GM12878 (cell line): ENCODE measurements at regions not wholly inside any gene's neighbourhood (a gene's known extent, or its start where the extent isn't known, plus 50 kb on each side); places are given as distances from the start of the nearest gene placed in this dataset.

Experiments
- ATAC-seq: fragments of 200-7000 bp; cut with Tn5 transposase; 3 replicates; pipeline ENCODE4 v1.9.1; 2020; ENCODE audit warnings: mild to moderate bottlenecking, moderate library complexity
- BruUV-seq: library from RNA; stranded (reverse); fragments of 400-500 nt; replicated peaks from 2 replicates; lab custom pipeline; 2021; lab: Mats Ljungman, UMichigan
- CTCF ChIA-PET: fragments of 300-600 bp; sonication (Branson Sonifier 250); formaldehyde crosslinking; extraction: SDS; loops from one replicate; lab custom pipeline; 2021; ENCODE audit warnings: inconsistent platforms; lab: Yijun Ruan, JAX
- POLR2A ChIA-PET: fragments of 350-600 bp; formaldehyde crosslinking; extraction: SDS; loops from one replicate; lab custom pipeline; 2021; ENCODE audit warnings: inconsistent platforms; lab: Charles Lee
- RAD21 ChIA-PET: fragments of 300-600 bp; sonication (Branson Sonifier 250); formaldehyde crosslinking; loops from one replicate; lab custom pipeline; 2023; ENCODE audit warnings: antibody characterized with exemption; ENCODE audit not compliant: unreplicated experiment; lab: Charles Lee
- SMC1A ChIA-PET: fragments of 300-600 bp; sonication (Branson Sonifier 250); formaldehyde crosslinking; loops from one replicate; lab custom pipeline; 2023; ENCODE audit not compliant: unreplicated experiment, uncharacterized antibody; lab: Charles Lee
- DNase-seq: peaks from one replicate; pipeline ENCODE4 v3.0.0-alpha.2; 2011; ENCODE audit warnings: low read depth, low spot score
- FAIRE-seq: peaks from 3 replicates; lab custom pipeline; 2011; peaks lifted over from hg19 to GRCh38; lab: Jason Lieb, UNC
- H2AFZ ChIP-seq: 2 replicates; pipeline ENCODE4 v1.6.0; 2011; ENCODE audit warnings: low read depth, low read length, control low read depth; ENCODE audit not compliant: control insufficient read depth
- H3K27ac ChIP-seq: 2 replicates; pipeline ENCODE4 v1.5.1; 2011; ENCODE audit warnings: control low read depth; ENCODE audit not compliant: control insufficient read depth, insufficient read depth
- H3K27me3 ChIP-seq, 2 experiments: replicated peaks in 1 of 2; 2 replicates each; pipeline versions ENCODE4 v1.6.0 to v1.6.1; 2011; ENCODE audit warnings: low read length in 1 of 2; ENCODE audit not compliant: control insufficient read depth in 2 of 2, insufficient read depth in 2 of 2
- H3K36me3 ChIP-seq, 2 experiments: 2 replicates each; pipeline ENCODE4 v1.5.1; 2011; ENCODE audit warnings: low read length in 1 of 2; ENCODE audit not compliant: control insufficient read depth in 2 of 2, insufficient read depth in 2 of 2
- H3K4me1 ChIP-seq: 2 replicates; pipeline ENCODE4 v1.6.1; 2011; ENCODE audit warnings: mild to moderate bottlenecking, low read length, moderate library complexity, mixed read lengths; ENCODE audit not compliant: control insufficient read depth, insufficient read depth
- H3K4me2 ChIP-seq: 2 replicates; pipeline ENCODE4 v1.6.0; 2011; ENCODE audit warnings: control low read depth; ENCODE audit not compliant: control insufficient read depth, insufficient read depth
- H3K4me3 ChIP-seq: fragments of 200-600 bp; sonication (generic); 2 replicates; pipeline ENCODE4 v1.5.1; 2016
- H3K79me2 ChIP-seq: 2 replicates; pipeline ENCODE4 v1.6.0; 2011; ENCODE audit warnings: low read length; ENCODE audit not compliant: control insufficient read depth, insufficient read depth
- H3K9ac ChIP-seq: 2 replicates; pipeline ENCODE4 v1.8.0; 2011; ENCODE audit warnings: low read length, control low read depth, mixed read lengths; ENCODE audit not compliant: control insufficient read depth, insufficient read depth
- H3K9me3 ChIP-seq: replicated peaks from 3 replicates; pipeline ENCODE4 v1.5.1; 2011; ENCODE audit warnings: mild to moderate bottlenecking, low read length; ENCODE audit not compliant: control insufficient read depth, insufficient read depth
- H4K20me1 ChIP-seq: 2 replicates; pipeline ENCODE4 v1.6.0; 2011; ENCODE audit not compliant: control insufficient read depth, insufficient read depth
- BACH1 ChIP-seq: fragments of 450-650 bp; IDR thresholded peaks from 2 replicates; pipeline ENCODE4 v1.6.1; 2017; ENCODE audit warnings: mild to moderate bottlenecking, borderline replicate concordance
- CREB1 ChIP-seq: IDR thresholded peaks from 2 replicates; pipeline ENCODE4 v1.6.1; 2012; ENCODE audit warnings: low read depth, mild to moderate bottlenecking, inconsistent platforms
- E4F1 ChIP-seq: fragments of 450-650 bp; IDR thresholded peaks from 2 replicates; pipeline ENCODE4 v1.6.1; 2018; ENCODE audit warnings: borderline replicate concordance, mild to moderate bottlenecking; ENCODE audit not compliant: partially characterized antibody
- EZH2 ChIP-seq: IDR thresholded peaks from 2 replicates; pipeline ENCODE4 v1.6.1; 2012; ENCODE audit warnings: low read depth, mild to moderate bottlenecking, control low read depth, inconsistent platforms, low read length, borderline replicate concordance; ENCODE audit not compliant: control insufficient read depth
- FOXM1 ChIP-seq: IDR thresholded peaks from 2 replicates; pipeline ENCODE4 v1.6.1; 2012; ENCODE audit warnings: low read depth, mild to moderate bottlenecking, inconsistent platforms, low read length, moderate library complexity
- GATAD2B ChIP-seq: fragments of 450-650 bp; conservative IDR thresholded peaks from 2 replicates; pipeline ENCODE4 v1.6.1; 2017; ENCODE audit warnings: low read depth, mild to moderate bottlenecking, moderate library complexity
- HCFC1 ChIP-seq: fragments of 150-350 bp; IDR thresholded peaks from 2 replicates; pipeline ENCODE4 v1.6.1; 2014; ENCODE audit warnings: low read length
- JUNB ChIP-seq: IDR thresholded peaks from 2 replicates; pipeline ENCODE4 v1.6.1; 2016; ENCODE audit warnings: antibody characterized with exemption, mild to moderate bottlenecking
- KAT2A ChIP-seq: conservative IDR thresholded peaks from 2 replicates; pipeline ENCODE4 v1.6.1; 2011; ENCODE audit warnings: low read depth, low read length; ENCODE audit not compliant: control insufficient read depth
- MEF2B ChIP-seq: fragments of 450-650 bp; IDR thresholded peaks from 2 replicates; pipeline ENCODE4 v1.6.1; 2018; ENCODE audit warnings: mild to moderate bottlenecking, moderate library complexity; ENCODE audit not compliant: partially characterized antibody, poor library complexity, severe bottlenecking
- MTA3 ChIP-seq: IDR thresholded peaks from 2 replicates; pipeline ENCODE4 v1.6.1; 2012; ENCODE audit warnings: low read length, inconsistent platforms, borderline replicate concordance
- MYC ChIP-seq: IDR thresholded peaks from 2 replicates; pipeline ENCODE4 v1.6.1; 2011; ENCODE audit warnings: mild to moderate bottlenecking, low read length, moderate library complexity, inconsistent platforms; ENCODE audit not compliant: insufficient read depth, insufficient replicate concordance, insufficient read length, severe bottlenecking
- PML ChIP-seq: IDR thresholded peaks from 2 replicates; pipeline ENCODE4 v1.6.1; 2012; ENCODE audit warnings: low read length, inconsistent platforms
- POLR2AphosphoS5 ChIP-seq: IDR thresholded peaks from 2 replicates; pipeline ENCODE4 v1.6.1; 2011; ENCODE audit warnings: mild to moderate bottlenecking, low read length, inconsistent platforms
- SMAD1 ChIP-seq: fragments of 450-650 bp; IDR thresholded peaks from 2 replicates; pipeline ENCODE4 v1.6.1; 2018; ENCODE audit warnings: mild to moderate bottlenecking, low read depth; ENCODE audit not compliant: partially characterized antibody
- SREBF2 ChIP-seq: IDR thresholded peaks from 2 replicates; pipeline ENCODE4 v1.6.1; 2012; ENCODE audit warnings: mild to moderate bottlenecking, low read length
- TBL1XR1 ChIP-seq: IDR thresholded peaks from 2 replicates; pipeline ENCODE4 v1.6.1; 2012; ENCODE audit warnings: low read depth, low read length, improper control_type of control experiment
- ZBED1 ChIP-seq: IDR thresholded peaks from 2 replicates; pipeline ENCODE4 v1.6.1; 2016; ENCODE audit warnings: borderline replicate concordance
- WGBS: methylation state at CpG from one replicate; pipeline ENCODE4 v1.1.6; 2016; ENCODE audit warnings: low lambda C conversion rate; ENCODE audit not compliant: insufficient replicate concordance, insufficient coverage; ENCODE audit errors: missing lambda C conversion rate; 5-methylcytosine and 5-hydroxymethylcytosine counted together
- in situ Hi-C: fragments of 300-500 bp; cut with MboI; formaldehyde crosslinking; loops from 9 replicates; pipeline ENCODE4 v1.14.3; 2018; ENCODE audit warnings: mixed read lengths
- intact Hi-C: fragments of 100-400 bp; cut with micrococcal nuclease; formaldehyde crosslinking; loops from one replicate; pipeline ENCODE4 v1.14.2; 2022; ENCODE audit not compliant: unreplicated experiment
- TF ChIP-seq, protein P1 (sequence below): IDR thresholded peaks from 2 replicates; pipeline ENCODE4 v1.6.1; 2012; ENCODE audit warnings: low read depth, low read length, improper control_type of control experiment
- TF ChIP-seq, protein P2 (sequence below): IDR thresholded peaks from 2 replicates; pipeline ENCODE4 v1.6.1; 2012; ENCODE audit warnings: mild to moderate bottlenecking, low read depth, low read length

DNA sequence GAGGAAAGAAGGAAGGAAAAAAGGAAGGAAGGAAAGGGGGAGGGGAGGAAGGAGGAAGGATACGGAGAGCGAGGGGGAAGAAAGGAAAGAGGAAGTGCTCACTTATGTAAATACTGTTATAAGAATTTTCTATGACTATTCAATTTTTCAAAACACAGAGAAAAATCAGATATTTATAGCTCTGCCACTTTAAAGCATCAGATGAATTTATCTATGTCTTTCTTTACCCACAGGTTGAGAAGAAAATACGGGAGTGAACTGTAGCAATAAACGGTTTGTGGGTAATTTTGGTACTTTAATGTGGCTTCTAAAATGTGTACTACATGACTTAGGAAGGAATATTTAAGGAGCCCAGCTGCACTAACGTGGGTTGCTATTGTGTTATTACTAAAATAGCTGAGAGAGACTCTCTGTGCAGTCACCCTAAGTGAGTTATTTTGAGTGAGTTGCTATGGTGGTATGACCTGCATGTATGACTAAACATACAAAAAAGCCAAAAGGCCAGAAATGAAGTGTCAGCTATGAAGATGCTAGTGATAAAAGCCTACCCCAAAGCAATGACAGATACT, 225.5 kb downstream of the SOD2 start:
- Histone ChIP-seq H3K27me3 (no peaks in the 10 kb centered on the region), H3K4me2 (no peak overlapping the region), H3K36me3 (no peaks in the 10 kb centered on the region), H2AFZ (peak overlapping the region; percentile 35), H4K20me1 (no peaks in the 10 kb centered on the region), H3K27ac (peak overlapping the region; percentile 20; the same call in 1 of the 2 replicates), H3K4me1 (peaks cover 8% of the 10 kb centered on the region), H3K9me3 (peaks cover 1% of the 10 kb centered on the region; the same call in 1 of the 3 replicates), H3K79me2 (no peaks in the 10 kb centered on the region), H3K9ac (no peak overlapping the region), H3K4me3 (no peak overlapping the region)
- ChIA-PET POLR2A (no interaction called here), CTCF (interaction anchor here (0.6 kb wide), 1 partner anchor 542 kb away, joined by 3 read pairs; no protein-coding TSS in a partner anchor), RAD21 (no interaction called here), SMC1A (interaction anchor here (1.7 kb wide), 1 partner anchor 293 kb away, joined by 4 read pairs; no protein-coding TSS in a partner anchor)
- 0% methylated on average over 5 of the region's 5 CpGs for WGBS
- intact Hi-C loops: no loop called here
- in situ Hi-C loops: loop anchor here (25.0 kb wide), 1 partner anchor 455 kb away; the partner anchor contains the start of gene RSPH3
- BruUV-seq: no TSS peak
- no peak for FAIRE-seq
- peak; percentile 45 for ATAC-seq
- DNase-seq: peak; percentile 15
- TF ChIP-seq KAT2A (no peak), MYC (no peak), JUNB (peak; percentile 67), FOXM1 (peak; percentile 95), ZBED1 (peak; percentile 78; the same call in 1 of the 2 replicates), SMAD1 (no peak), E4F1 (no peak), HCFC1 (no peak), BACH1 (no peak), GATAD2B (no peak), POLR2AphosphoS5 (no peak), MEF2B (peak; percentile 54), CREB1 (peak; percentile 59; the same call in 1 of the 2 replicates), PML (peak; percentile 89), EZH2 (no peak), MTA3 (peak; percentile 96; the same call in 1 of the 2 replicates), TBL1XR1 (peak; percentile 68; the same call in 1 of the 2 replicates), SREBF2 (no peak)
- TF ChIP-seq, protein P1, sequence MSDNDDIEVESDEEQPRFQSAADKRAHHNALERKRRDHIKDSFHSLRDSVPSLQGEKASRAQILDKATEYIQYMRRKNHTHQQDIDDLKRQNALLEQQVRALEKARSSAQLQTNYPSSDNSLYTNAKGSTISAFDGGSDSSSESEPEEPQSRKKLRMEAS: no peak
- TF ChIP-seq, protein P2, sequence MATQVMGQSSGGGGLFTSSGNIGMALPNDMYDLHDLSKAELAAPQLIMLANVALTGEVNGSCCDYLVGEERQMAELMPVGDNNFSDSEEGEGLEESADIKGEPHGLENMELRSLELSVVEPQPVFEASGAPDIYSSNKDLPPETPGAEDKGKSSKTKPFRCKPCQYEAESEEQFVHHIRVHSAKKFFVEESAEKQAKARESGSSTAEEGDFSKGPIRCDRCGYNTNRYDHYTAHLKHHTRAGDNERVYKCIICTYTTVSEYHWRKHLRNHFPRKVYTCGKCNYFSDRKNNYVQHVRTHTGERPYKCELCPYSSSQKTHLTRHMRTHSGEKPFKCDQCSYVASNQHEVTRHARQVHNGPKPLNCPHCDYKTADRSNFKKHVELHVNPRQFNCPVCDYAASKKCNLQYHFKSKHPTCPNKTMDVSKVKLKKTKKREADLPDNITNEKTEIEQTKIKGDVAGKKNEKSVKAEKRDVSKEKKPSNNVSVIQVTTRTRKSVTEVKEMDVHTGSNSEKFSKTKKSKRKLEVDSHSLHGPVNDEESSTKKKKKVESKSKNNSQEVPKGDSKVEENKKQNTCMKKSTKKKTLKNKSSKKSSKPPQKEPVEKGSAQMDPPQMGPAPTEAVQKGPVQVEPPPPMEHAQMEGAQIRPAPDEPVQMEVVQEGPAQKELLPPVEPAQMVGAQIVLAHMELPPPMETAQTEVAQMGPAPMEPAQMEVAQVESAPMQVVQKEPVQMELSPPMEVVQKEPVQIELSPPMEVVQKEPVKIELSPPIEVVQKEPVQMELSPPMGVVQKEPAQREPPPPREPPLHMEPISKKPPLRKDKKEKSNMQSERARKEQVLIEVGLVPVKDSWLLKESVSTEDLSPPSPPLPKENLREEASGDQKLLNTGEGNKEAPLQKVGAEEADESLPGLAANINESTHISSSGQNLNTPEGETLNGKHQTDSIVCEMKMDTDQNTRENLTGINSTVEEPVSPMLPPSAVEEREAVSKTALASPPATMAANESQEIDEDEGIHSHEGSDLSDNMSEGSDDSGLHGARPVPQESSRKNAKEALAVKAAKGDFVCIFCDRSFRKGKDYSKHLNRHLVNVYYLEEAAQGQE: no peak
